ENCODE measurements at regions not wholly inside any gene's neighbourhood (a gene's known extent, or its start where the extent isn't known, plus 50 kb on each side); places are given as distances from the start of the nearest gene placed in this dataset.

GRCh38 chr7:82527851-82528250 lies 84.3 kb upstream of the CACNA2D1 start:
- TF ChIP-seq, protein P1, sequence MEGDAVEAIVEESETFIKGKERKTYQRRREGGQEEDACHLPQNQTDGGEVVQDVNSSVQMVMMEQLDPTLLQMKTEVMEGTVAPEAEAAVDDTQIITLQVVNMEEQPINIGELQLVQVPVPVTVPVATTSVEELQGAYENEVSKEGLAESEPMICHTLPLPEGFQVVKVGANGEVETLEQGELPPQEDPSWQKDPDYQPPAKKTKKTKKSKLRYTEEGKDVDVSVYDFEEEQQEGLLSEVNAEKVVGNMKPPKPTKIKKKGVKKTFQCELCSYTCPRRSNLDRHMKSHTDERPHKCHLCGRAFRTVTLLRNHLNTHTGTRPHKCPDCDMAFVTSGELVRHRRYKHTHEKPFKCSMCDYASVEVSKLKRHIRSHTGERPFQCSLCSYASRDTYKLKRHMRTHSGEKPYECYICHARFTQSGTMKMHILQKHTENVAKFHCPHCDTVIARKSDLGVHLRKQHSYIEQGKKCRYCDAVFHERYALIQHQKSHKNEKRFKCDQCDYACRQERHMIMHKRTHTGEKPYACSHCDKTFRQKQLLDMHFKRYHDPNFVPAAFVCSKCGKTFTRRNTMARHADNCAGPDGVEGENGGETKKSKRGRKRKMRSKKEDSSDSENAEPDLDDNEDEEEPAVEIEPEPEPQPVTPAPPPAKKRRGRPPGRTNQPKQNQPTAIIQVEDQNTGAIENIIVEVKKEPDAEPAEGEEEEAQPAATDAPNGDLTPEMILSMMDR (IDR thresholded peaks at IDR 0.05) = no peak
- TF ChIP-seq EZH2 (IDR thresholded peaks at IDR 0.05; ENCODE audit: borderline replicate concordance, insufficient read depth, low read depth, low read length, poor library complexity, severe bottlenecking) = no peak

Data from B cell (primary cell).